ENCODE measurements at regions not wholly inside any gene's neighbourhood (a gene's known extent, or its start where the extent isn't known, plus 50 kb on each side); places are given as distances from the start of the nearest gene placed in this dataset.

- DNase-seq: no peak
Observed at GRCh38 chr18:42561521-42561920, 554.0 kb downstream of the RIT2 start.

- DNase-seq: no peak
Observed at GRCh38 chr18:42563995-42564394, 551.5 kb downstream of the RIT2 start.

GRCh38 chr18:42564761-42565160 lies 550.7 kb downstream of the RIT2 start:
- no peak for DNase-seq

- DNase-seq: no peak
Observed at GRCh38 chr18:42568773-42569172, 546.7 kb downstream of the RIT2 start.

- no peak for DNase-seq
Observed at GRCh38 chr18:42574871-42575270, 540.6 kb downstream of the RIT2 start.

- DNase-seq: no peak
Observed at GRCh38 chr18:42576124-42576523, 539.4 kb downstream of the RIT2 start.

- no peak for DNase-seq
Observed at GRCh38 chr18:42578792-42579191, 536.7 kb downstream of the RIT2 start.

- DNase-seq: no peak
Observed at GRCh38 chr18:42582266-42582665, 533.2 kb downstream of the RIT2 start.

GRCh38 chr18:42583283-42583731 lies 532.2 kb downstream of the RIT2 start:
- no peak for DNase-seq

GRCh38 chr18:42586601-42587000 lies 528.9 kb downstream of the RIT2 start:
- DNase-seq: no peak

- no peak for DNase-seq
Observed at GRCh38 chr18:42588786-42589185, 526.7 kb downstream of the RIT2 start.

- DNase-seq: no peak
Observed at GRCh38 chr18:42604820-42605219, 510.7 kb downstream of the RIT2 start.

- DNase-seq: no peak
Observed at GRCh38 chr18:42606886-42607495, 508.5 kb downstream of the RIT2 start.

- DNase-seq: no peak
Observed at GRCh38 chr18:42611134-42611533, 504.4 kb downstream of the RIT2 start.

GRCh38 chr18:42614619-42615293 lies 500.7 kb downstream of the RIT2 start:
- no peak for DNase-seq

GRCh38 chr18:42617221-42617620 lies 498.3 kb downstream of the RIT2 start:
- no peak for DNase-seq

- no peak for DNase-seq
Observed at GRCh38 chr18:42619771-42620170, 495.7 kb downstream of the RIT2 start.

GRCh38 chr18:42620657-42621056 lies 494.8 kb downstream of the RIT2 start:
- no peak for DNase-seq

GRCh38 chr18:42623935-42624334 lies 491.6 kb downstream of the RIT2 start:
- no peak for DNase-seq

GRCh38 chr18:42632801-42633200 lies 482.7 kb downstream of the RIT2 start:
- no peak for DNase-seq

GRCh38 chr18:42635378-42636048 lies 480.0 kb downstream of the RIT2 start:
- no peak for DNase-seq

- no peak for DNase-seq
Observed at GRCh38 chr18:42636309-42636708, 479.2 kb downstream of the RIT2 start.

- DNase-seq: no peak
Observed at GRCh38 chr18:42640160-42640559, 475.3 kb downstream of the RIT2 start.

- no peak for DNase-seq
Observed at GRCh38 chr18:42641996-42642395, 473.5 kb downstream of the RIT2 start.
